GF-D8 (cell line): ENCODE measurements at regions not wholly inside any gene's neighbourhood (a gene's known extent, or its start where the extent isn't known, plus 50 kb on each side); places are given as distances from the start of the nearest gene placed in this dataset.

Experiments used
- DNase-seq: peaks from one replicate; lab custom pipeline; 2025; lab: John Stamatoyannopoulos, UW

GRCh38 chr4:71156616-71157015 is 163.2 kb downstream of the DCK start:
- DNase-seq: no peak

DNA sequence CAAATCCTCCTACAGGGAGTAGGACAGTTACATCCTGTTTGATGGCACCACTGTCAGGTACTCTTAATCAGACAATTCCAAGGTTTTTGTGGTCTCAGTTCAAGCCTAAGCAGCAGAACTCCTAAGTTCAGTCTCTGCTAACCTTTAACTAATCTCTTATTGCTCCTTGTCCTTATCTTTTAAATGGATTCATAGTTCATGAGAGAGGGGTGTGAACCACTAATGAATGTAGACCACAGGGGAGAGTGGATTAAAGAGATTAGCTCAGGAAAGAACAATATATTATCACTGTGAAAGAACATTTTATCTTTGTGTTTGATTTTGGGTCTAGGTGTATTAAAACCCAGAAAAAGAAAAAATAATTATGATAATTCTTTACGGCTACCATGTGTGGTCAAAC is 168.9 kb downstream of the DCK start:
- no peak for DNase-seq

DNA sequence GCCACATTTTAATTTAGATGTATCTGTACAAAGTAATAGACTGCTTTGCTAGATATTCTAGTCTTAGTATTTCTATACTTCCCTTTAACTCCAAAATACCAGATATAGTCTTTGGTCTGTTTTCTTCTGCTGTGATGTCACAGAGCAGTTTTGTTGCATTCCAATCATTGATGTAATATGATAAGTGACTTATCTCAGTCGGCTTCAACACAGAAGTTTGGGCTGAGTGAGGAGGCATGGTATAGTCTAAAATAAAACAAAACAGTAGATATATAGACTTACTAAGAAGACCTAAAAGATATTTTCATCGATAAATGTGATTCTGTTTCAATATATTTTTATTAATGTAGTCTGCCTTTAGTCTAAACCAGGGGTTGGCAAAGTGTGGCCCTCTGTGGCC is 169.9 kb downstream of the DCK start:
- DNase-seq: no peak

DNA sequence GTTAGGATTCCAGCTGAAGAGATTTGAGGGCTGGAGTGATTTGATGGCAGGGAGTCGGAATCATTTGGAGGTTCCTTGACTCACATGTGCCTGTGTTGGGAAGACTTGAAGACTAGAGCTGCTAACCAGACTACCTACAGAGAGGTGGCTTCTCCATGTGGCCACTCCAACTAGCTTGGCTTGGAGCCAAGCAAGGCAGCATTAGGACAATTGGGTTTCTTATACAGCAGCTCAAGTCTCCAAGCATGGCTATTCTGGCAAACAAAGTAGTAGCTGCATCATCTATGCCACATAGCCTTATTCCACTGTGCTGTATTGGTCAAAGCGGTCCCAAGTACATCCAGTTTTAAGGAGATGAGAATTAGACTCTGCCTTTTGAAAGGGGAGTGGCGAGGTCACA is 171.7 kb upstream of the SLC4A4 start:
- DNase-seq: no peak

DNA sequence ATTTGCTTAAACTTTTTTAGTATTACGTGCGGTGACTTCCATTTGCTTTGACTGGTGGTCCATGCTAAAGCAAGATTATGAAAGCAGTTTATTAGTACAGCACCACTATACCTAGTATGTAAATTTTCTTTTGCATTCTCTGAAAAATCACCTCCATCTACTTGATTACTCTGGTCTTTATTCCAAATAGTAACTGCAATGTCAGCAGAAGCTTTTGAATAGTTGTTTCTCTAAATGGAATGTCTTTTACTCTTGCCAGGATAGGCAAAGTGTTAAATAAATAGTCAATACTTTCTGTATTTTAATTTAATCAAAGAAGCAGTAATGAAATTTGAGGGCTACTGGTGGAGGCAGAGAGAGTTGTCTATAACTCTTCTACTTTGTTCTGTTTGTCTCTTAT is 167.2 kb upstream of the SLC4A4 start:
- DNase-seq: no peak

DNA sequence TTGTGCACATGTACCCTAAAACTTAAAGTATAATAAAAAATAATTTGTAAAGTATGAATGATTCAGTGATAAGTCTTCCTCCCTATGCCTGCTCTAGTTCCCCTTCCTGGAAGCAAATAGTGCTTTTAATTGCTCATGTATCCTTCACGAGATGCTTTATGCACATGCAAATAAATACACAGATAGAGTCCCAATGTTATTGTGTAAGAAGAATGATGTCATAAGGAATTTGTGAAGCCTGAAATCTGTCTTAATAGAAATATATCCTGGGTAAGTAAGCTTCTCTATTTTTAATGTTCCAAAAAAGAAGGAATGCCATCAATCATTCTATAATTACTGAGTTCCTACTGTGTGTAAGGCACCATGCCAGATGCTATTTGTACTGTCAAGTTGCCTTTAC is 157.5 kb upstream of the SLC4A4 start:
- DNase-seq: no peak

GRCh38 chr4:71184195-71184781 is 154.5 kb upstream of the SLC4A4 start:
- peak; percentile 8 for DNase-seq

GRCh38 chr4:71185037-71185436 is 153.8 kb upstream of the SLC4A4 start:
- DNase-seq: no peak

- DNase-seq: no peak
Measured at GRCh38 chr4:71186257-71186565, 152.6 kb upstream of the SLC4A4 start.

DNA sequence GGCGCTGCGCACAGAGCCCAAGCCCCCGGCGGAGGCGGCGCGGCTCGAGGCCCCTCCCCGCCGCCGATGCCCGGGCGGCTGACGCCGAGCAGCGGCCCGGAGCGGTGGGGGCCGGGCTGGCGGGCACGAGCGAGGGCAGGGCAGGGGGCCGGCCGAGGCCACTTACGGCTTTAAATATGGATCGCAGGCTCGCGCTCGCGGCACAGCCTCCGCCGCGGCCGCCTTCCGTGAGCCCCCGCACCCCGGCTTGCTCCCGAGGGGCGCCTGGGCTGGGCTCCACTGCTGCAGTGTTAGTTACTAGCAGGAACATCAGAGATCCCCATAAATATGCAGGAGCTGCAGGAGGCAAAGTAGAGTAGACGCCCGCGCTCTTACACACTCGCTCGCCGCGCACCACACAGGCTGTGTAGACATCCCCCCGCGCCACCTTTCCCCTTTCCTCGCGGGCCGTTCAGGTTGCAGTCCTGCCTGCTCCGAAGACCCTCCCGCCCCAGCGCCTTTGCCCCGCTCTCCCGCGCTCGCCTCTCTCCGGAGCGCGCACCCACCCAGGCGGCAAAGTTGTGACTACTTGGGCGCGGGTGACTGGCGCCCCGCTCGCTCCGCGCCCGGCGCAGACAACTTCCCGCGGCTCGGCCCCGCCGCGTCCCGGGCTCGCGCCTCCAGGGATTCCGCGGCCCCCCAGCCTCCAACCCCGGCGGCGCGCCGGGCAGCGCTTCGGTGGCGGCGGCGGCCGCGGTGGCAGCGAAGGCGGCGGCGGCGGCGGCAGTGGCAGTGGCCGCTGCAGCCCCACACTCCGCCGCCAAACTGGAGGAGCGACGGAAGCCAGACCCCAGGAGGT is 152.0 kb upstream of the SLC4A4 start:
- no peak for DNase-seq

DNA sequence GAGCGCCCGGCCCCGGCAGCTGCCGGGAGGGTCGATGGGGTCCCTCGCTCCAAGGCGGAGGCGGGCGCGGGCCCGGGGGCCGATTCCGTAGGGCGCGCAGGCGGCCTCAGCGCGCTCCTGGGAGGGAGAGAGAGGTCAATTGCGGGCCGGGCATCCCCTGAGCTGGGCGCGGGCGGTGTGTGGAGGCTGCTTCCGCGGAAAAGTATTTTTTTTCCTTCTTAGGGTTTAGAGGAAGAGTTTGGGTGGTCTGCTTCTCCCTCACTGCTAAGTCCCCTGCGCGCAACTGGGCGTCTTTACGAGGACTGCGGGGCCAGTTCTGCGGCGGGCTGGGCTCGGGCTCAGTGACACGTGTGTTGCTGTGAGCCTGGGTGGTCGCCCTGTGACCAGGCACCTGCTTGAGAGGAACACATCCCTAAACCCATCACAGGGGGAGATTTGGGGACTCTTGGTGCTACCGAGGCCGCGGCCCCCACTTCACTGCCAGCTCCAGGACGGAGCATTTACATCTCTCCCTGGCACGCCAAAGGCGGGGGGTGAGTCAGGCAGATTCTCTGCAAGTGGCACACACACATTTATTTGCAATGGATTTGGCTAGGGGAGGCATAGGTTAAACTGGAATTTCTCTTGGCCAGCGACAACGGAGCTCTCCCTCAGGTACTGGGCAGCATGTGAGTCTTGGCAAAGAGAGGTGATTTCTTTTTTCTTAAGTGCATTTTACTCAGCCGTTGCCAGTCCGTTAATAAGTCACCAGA is 151.2 kb upstream of the SLC4A4 start:
- no peak for DNase-seq

DNA sequence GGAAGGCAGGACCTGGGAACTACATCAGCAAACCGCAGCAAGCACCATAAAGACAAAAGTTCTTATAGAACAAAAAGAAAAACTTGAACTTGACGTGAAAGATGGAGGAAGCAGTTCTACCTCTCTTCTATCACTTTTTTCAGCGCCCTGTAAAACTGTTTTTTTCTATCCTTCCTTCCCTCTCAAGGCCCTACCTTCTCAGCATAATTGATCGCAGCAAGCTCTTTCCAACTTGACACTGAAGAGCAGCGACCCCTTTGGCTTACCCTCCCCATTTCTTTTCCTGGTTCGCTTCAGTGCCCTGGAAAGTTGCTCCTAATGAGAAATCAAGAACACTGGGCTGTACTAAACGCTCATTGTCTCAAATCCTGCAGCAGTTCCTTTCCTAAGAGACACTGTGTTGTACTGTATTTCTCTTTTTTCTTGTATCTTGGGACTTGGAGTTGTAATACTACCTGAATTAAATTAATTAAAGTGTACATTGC is 150.6 kb upstream of the SLC4A4 start:
- no peak for DNase-seq

GRCh38 chr4:71188951-71189350 is 149.9 kb upstream of the SLC4A4 start:
- no peak for DNase-seq

GRCh38 chr4:71189471-71189870 is 149.3 kb upstream of the SLC4A4 start:
- DNase-seq: no peak

DNA sequence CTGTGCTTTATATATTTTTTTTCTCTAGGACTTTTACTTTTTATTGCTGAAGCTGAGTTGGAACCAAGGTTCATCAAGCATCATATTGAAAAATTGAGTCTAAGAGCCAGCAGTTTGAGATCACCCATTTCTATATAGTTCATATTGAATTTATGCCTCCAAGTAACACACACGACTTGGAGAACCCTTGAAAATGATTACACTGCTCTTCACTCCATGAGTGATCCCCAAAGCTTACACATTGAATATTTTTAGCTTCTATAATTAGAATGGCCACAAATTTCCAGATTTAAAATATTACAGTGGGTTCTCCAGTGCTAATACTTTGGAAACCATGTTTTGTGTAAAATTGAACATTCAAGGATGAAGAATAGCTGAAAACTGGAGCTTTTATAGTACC is 144.4 kb upstream of the SLC4A4 start:
- DNase-seq: no peak

- no peak for DNase-seq
Measured at GRCh38 chr4:71195924-71196323, 142.9 kb upstream of the SLC4A4 start.

GRCh38 chr4:71198958-71199357 is 139.9 kb upstream of the SLC4A4 start:
- no peak for DNase-seq

- DNase-seq: no peak
Measured at GRCh38 chr4:71201057-71201456, 137.8 kb upstream of the SLC4A4 start.

DNA sequence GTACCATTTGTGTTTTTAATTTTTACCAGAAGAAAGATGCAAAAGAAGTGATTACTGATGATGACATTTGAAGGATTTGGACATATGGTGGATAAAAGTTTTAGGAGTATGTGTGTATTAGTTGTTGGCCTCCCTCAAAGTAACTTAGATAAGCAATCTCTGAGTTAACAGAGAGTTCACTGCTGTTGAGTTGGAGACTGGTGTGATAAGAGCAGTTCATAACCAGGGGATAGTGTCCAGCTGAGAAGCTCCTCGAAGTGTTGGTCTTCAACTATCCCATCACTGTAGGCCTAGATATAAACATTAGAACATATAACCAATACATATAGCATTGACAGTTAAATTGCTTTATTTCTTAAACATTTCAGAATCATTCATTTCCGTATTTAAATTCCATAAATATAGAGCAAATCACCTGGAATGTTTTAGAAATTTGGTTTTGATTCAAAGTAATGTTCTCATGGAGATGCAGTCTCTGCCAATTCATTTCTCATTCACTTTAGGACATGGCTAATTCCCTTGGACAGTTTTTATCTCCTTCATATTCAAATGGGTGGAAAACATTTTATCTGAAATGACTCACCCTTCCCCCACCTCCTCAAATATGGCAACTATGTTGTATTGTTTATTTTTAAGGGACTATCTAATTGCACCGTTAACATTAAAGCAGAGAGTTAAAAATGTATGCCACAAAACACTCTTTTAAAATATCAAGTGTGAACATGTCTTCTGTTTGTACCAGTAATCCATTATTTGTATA is 136.8 kb upstream of the SLC4A4 start:
- no peak for DNase-seq

DNA sequence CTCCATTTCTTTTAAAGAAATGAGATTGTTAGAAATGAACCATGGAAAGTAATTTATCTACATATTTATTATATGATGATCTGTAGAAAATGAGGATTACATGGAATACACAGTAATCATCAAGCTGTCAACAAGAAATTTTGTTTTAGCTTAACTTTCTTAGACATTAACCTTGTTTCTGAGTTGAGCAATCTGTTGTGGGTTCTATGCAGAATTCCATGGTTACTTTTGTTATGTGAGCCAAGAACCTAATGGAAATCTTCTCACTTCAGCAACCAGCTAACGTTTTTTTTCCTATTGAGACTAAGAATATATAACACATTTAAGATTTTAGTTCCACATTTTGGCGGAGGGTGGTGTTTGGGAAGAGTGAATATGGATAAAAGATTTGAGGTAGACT is 136.1 kb upstream of the SLC4A4 start:
- DNase-seq: no peak

DNA sequence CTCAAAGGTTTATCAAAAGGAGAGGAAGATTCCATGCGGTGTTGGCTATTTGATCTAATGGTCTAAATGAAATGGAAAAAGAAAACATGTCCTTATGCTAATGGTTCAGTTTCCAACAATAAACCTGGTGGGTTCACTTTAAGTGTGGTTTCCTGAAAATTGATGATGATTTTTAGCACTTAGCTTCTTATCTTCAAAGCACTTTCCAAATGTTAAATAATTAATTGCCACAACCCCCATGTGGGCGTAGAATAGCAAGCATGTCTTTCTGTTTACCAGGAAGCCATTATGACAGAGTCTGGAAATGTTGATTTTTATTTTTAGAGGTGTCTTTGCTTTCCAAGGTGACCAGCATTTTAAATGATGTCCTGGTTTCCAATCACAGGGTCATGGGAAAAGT is 134.8 kb upstream of the SLC4A4 start:
- no peak for DNase-seq

GRCh38 chr4:71206763-71207162 is 132.1 kb upstream of the SLC4A4 start:
- DNase-seq: no peak
